ENCODE measurements at regions not wholly inside any gene's neighbourhood (a gene's known extent, or its start where the extent isn't known, plus 50 kb on each side); places are given as distances from the start of the nearest gene placed in this dataset.

DNA sequence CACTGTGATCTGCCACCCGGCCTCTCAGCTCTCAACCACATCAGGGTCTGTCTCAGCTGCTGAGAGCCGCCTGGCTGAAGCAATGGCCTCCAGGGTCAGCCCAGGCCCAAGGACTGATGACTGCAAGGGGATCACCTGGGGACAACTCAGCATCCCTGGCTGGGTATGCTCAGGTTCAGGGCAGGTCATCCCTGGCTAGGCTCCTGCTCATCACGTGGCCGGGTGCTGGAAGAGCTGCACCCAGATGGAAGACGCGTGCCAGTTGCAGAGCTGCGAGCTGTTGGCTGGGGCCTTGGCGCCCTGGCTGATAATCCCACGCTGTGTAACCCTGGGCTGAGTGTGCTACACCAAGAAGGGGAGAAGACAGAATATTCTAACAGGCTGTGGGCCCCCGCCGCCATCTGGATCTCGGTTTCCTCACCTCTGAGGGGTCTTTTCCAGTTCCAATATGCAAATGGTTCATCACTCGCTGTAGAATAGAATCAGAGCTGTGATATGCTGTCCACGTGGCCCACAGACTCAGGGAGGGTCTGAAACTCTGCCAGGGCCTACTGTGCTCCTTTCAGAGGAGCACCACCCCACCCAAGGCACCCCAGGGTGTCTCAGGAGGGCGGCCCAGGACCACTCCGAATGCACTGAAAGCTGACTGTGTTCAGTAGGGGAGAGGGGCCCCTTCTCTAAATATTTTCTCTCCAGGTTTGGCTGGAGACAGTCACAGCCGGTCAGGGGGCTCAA lies 338.8 kb downstream of the BCOR start:
- DNase-seq (ENCODE audit: extremely low read depth in 1 of 4, low spot score in 3 of 4) (no peak), FAIRE-seq (no peak), ATAC-seq (no peak)
- Histone ChIP-seq H3K9ac (ENCODE audit: insufficient read depth in 1 of 2, low read depth in 2 of 2, low read length in 2 of 2) (no peak overlapping the region), H2AFZ (ENCODE audit: low read depth, low read length) (no peak overlapping the region), H3K9me3 (replicated peaks; ENCODE audit: control insufficient read depth, insufficient read depth, low read depth, low read length) (no peaks in the 10 kb centered on the region), H3K27ac (ENCODE audit: extremely low read depth, low read depth, low read length) (no peak overlapping the region), H4K20me1 (replicated peaks; ENCODE audit: control insufficient read depth, insufficient read depth, low read length) (no peaks in the 10 kb centered on the region), H3K4me3 (no peak overlapping the region), H3K36me3 (ENCODE audit: control insufficient read depth, insufficient read depth, low read length) (no peaks in the 10 kb centered on the region), H3K4me2 (ENCODE audit: insufficient read depth, low read length) (no peak overlapping the region), H3K79me2 (ENCODE audit: control insufficient read depth, insufficient read depth, low read length) (no peaks in the 10 kb centered on the region), H3K9me1 (ENCODE audit: control insufficient read depth, insufficient read depth, low read length) (no peaks in the 10 kb centered on the region), H3K4me1 (replicated peaks in 1 of 2; ENCODE audit: control insufficient read depth in 2 of 2, insufficient read depth in 2 of 2, low read length in 2 of 2) (peaks cover 5 to 11% of the 10 kb centered on the region in 2 experiments; a peak in 4 of 5 replicates), H3K27me3 (ENCODE audit: control insufficient read depth in 2 of 2, insufficient read depth in 2 of 2, low read length in 2 of 2) (no peaks in the 10 kb centered on the region; a peak in 1 of 5 replicates)
- 25% methylated on average over 9 of the region's 17 CpGs for WGBS (ENCODE audit: insufficient coverage, low coverage, missing lambda C conversion rate)
- ChIA-PET CTCF (ENCODE audit: low intra/inter-chr PET ratio) (no interaction called here), POLR2A (interaction anchor here (0.6 to 0.7 kb wide), 4 partner anchors 10 to 414 kb away, joined by 3 to 4 read pairs (median 4); no protein-coding TSS in a partner anchor)
- intact Hi-C loops (cut with micrococcal nuclease) (no loop called here), in situ Hi-C loops (cut with MboI) (no loop called here)
- BruUV-seq (replicated peaks), result no TSS peak
- TF ChIP-seq LARP7 (IDR thresholded peaks at IDR 0.05) (no peak), NR2F6 (CRISPR knock-in tag; IDR thresholded peaks at IDR 0.05) (no peak), WHSC1 (IDR thresholded peaks at IDR 0.05; ENCODE audit: low read length) (no peak), SREBF1 (IDR thresholded peaks at IDR 0.05; ENCODE audit: borderline replicate concordance, low read depth, low read length) (no peak), SRSF3 (IDR thresholded peaks at IDR 0.05; ENCODE audit: insufficient read depth, low read length) (no peak), ZKSCAN1 (IDR thresholded peaks at IDR 0.05; ENCODE audit: low read depth, low read length) (no peak), NCOA6 (IDR thresholded peaks at IDR 0.05) (no peak), CHD2 (IDR thresholded peaks at IDR 0.05; ENCODE audit: low read depth, low read length) (no peak), ZNF121 (CRISPR knock-in tag; conservative IDR thresholded peaks at IDR 0.05) (no peak), HDAC8 (tag; IDR thresholded peaks at IDR 0.05) (no peak), BRF1 (IDR thresholded peaks at IDR 0.05; ENCODE audit: borderline replicate concordance, extremely low read depth, insufficient read length) (no peak)
- TF ChIP-seq, protein P1, sequence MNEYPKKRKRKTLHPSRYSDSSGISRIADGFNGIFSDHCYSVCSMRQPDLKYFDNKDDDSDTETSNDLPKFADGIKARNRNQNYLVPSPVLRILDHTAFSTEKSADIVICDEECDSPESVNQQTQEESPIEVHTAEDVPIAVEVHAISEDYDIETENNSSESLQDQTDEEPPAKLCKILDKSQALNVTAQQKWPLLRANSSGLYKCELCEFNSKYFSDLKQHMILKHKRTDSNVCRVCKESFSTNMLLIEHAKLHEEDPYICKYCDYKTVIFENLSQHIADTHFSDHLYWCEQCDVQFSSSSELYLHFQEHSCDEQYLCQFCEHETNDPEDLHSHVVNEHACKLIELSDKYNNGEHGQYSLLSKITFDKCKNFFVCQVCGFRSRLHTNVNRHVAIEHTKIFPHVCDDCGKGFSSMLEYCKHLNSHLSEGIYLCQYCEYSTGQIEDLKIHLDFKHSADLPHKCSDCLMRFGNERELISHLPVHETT (CRISPR knock-in tag; conservative IDR thresholded peaks at IDR 0.05 in 1 of 2, IDR thresholded peaks at IDR 0.05 in 1 of 2), result no peak
- TF ChIP-seq, protein P2, sequence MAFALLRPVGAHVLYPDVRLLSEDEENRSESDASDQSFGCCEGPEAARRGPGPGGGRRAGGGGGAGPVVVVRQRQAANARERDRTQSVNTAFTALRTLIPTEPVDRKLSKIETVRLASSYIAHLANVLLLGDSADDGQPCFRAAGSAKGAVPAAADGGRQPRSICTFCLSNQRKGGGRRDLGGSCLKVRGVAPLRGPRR (CRISPR knock-in tag; IDR thresholded peaks at IDR 0.05), result no peak
